Coronary artery (tissue), 2 donors: ENCODE measurements at regions not wholly inside any gene's neighbourhood (a gene's known extent, or its start where the extent isn't known, plus 50 kb on each side); places are given as distances from the start of the nearest gene placed in this dataset.

Experiments used
- DNase-seq: peaks from one replicate; pipeline ENCODE4 v3.0.0-alpha.2; 2017; ENCODE audit warnings: low spot score
- H3K27ac ChIP-seq, 2 donors: fragments of 200-600 bp; sonication (generic); one replicate each; pipeline ENCODE4 v1.5.1; 2016 to 2019
- H3K4me3 ChIP-seq: fragments of 200-600 bp; sonication (generic); 2 replicates; pipeline ENCODE4 v1.5.1; 2016; ENCODE audit warnings: mild to moderate bottlenecking, moderate library complexity
- TF ChIP-seq, protein P1 (sequence below): fragments of 200-600 bp; sonication (generic); IDR thresholded peaks from one replicate; pipeline ENCODE4 v1.5.1; 2019; ENCODE audit warnings: antibody characterized with exemption

DNA sequence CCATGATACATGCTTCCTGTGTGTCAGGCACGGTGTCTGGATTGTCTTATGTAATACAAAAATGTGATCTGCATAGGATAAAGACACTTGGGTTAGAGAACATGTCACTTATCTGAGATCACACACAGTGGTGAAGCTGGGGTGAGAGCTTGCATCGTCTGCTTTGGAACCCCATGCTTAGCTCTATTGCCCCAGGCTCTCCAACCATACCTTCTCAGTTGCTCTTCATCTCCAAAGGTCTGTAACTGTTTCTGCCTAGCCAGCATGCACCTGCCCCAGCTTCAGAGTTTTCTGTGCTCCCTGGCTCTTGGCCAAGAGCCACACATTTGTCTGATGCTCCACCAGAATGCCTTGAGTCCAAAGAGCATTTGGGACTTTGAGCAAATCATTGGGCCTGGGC lies 93.9 kb upstream of the COG2 start:
- no peak overlapping the region for H3K27ac ChIP-seq
- TF ChIP-seq, protein P1, sequence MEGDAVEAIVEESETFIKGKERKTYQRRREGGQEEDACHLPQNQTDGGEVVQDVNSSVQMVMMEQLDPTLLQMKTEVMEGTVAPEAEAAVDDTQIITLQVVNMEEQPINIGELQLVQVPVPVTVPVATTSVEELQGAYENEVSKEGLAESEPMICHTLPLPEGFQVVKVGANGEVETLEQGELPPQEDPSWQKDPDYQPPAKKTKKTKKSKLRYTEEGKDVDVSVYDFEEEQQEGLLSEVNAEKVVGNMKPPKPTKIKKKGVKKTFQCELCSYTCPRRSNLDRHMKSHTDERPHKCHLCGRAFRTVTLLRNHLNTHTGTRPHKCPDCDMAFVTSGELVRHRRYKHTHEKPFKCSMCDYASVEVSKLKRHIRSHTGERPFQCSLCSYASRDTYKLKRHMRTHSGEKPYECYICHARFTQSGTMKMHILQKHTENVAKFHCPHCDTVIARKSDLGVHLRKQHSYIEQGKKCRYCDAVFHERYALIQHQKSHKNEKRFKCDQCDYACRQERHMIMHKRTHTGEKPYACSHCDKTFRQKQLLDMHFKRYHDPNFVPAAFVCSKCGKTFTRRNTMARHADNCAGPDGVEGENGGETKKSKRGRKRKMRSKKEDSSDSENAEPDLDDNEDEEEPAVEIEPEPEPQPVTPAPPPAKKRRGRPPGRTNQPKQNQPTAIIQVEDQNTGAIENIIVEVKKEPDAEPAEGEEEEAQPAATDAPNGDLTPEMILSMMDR = no peak
- no peak for DNase-seq
- no peak overlapping the region for H3K4me3 ChIP-seq

DNA sequence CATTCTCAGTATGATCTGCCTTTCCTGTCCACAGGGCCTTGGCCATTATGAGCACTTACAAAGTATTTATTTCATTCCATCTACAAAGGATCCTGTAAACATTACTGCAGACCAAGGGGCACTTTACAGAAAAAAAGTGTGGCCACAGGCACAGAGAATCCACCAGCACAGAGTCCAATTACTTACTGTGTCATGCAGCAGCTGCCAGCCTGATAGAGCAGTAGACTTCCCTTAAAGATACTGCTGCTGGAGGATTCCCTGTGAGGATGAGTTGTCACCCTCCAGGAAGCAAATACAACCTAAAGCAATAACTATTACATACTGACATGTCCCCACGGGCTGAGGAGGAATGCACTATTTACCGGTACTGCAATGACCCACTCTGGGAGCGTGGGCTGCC lies 97.1 kb upstream of the COG2 start:
- TF ChIP-seq, protein P1 = no peak
- no peak for DNase-seq
- no peak overlapping the region for H3K27ac ChIP-seq
- no peak overlapping the region for H3K4me3 ChIP-seq

DNA sequence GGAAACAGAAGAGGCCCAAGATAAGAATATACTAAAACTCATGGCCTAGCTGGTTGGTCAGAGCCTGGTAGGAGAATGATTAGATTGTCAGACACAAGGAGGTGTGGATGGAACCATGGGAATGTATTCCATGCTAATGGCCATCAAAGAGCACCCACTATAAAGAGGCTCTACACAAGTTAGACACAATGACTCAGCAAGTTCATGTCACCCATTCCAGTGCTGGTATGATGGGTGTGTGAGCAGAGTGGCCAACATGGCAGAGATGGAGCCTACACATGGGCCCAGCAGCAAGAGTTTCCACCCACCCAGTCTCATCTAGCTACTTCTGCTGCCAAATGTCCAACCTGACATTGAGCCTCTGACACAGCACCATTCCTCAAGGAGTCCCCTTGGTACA lies 97.5 kb upstream of the COG2 start:
- H3K4me3 ChIP-seq = no peak overlapping the region
- TF ChIP-seq, protein P1 = no peak
- H3K27ac ChIP-seq = no peak overlapping the region
- DNase-seq = no peak

DNA sequence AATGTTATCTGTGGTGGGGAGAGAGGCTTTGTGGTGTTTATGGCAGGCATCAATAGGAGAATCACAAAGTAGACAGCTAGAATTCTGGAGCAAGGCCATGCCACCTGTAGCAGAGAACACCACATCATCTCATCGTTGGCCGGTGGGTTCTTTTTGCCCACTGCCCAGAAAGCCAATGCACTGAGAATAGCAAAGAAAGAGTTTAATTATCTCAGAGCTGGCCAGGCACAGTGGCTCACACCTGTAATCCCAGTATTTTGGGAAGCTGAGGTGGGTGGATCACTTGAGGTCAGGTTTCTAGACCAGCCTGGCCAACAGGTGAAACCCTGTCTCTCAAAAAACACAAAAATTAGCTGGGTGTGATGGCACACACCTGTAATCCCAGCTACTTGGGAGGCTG lies 99.2 kb upstream of the COG2 start:
- H3K27ac ChIP-seq = no peak overlapping the region
- no peak for DNase-seq
- no peak overlapping the region for H3K4me3 ChIP-seq
- TF ChIP-seq, protein P1 = no peak

DNA sequence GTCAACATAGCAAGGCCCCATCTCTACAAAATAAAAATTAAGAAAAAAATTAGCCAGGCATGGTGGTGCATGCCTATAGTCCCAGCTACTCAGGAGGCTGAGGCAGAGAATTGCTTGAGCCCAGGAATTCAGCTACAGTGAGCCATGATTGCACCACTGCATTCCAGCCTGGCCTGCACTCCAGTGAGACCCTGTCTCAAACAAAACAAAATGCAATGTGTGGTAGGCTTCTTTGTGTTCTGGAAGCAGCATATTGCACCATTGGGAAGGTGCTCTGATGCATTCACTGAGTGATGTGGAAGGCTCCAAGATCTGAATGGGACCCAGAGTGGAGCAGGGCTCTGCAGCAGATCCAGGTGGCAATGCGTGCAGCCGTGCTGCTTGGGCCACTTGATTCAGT lies 99.6 kb upstream of the COG2 start:
- Histone ChIP-seq H3K4me3 (no peak overlapping the region), H3K27ac (no peak overlapping the region)
- DNase-seq = no peak
- TF ChIP-seq, protein P1 = no peak

DNA sequence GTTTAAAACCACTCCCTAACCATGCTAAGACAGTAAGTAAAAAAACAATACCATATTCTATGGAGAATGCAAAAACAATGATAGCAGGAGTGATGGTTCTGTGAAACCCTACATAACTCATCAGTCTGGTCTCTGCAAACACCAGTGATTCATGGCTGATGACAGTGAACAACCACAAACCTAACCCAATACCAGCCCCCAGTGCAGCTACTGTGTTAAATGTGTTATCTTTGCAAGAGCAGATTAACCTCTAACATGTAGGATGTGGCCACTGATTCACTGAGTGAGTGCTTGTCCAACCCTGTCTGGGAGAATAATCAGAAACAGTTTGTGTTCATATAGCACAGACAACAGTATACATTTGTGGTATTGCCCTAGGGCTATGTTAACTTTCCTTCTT lies 100.2 kb upstream of the COG2 start:
- Histone ChIP-seq H3K4me3 (no peak overlapping the region), H3K27ac (no peak overlapping the region)
- DNase-seq = no peak
- TF ChIP-seq, protein P1 = no peak

DNA sequence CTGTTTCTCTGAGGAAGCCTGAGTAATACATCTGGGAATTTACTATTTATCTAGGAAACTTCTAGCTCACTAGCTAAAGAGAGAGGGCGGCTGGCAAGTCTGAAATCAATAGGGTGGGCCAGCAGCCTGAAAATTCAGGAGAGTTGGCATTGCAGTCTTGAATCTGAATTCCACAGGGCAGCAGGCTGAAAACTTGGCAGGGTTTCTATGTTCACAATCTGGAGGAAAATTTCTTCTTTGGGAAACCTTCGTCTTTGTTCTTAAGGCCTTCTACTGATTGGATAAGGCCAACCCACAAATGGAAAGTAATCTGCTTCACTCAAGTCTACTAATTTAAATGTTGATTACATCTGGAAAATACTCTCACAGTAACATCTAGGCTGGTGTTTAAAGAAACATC lies 101.0 kb upstream of the COG2 start:
- no peak overlapping the region for H3K27ac ChIP-seq
- TF ChIP-seq, protein P1 = no peak
- no peak overlapping the region for H3K4me3 ChIP-seq
- DNase-seq = no peak
